ENCODE measurements at regions not wholly inside any gene's neighbourhood (a gene's known extent, or its start where the extent isn't known, plus 50 kb on each side); places are given as distances from the start of the nearest gene placed in this dataset.

GRCh38 chr14:100486025-100486828 is 101.0 kb downstream of the BEGAIN start:
- DNase-seq (ENCODE audit: extremely low spot score): peak; percentile 76
- POLR2A ChIA-PET: no interaction called here
- no peak for TF ChIP-seq HDGF (IDR thresholded peaks at IDR 0.05; ENCODE audit: borderline replicate concordance)
- TF ChIP-seq SUZ12 (IDR thresholded peaks at IDR 0.05): no peak
- no peak for TF ChIP-seq ARNT (IDR thresholded peaks at IDR 0.05)
- TF ChIP-seq CTBP1 (IDR thresholded peaks at IDR 0.05; ENCODE audit: borderline replicate concordance): no peak
- TF ChIP-seq FOXA1 (IDR thresholded peaks at IDR 0.05): no peak
- no peak for TF ChIP-seq ZNF384 (IDR thresholded peaks at IDR 0.05)
- TF ChIP-seq PKNOX1 (IDR thresholded peaks at IDR 0.05): no peak
- TF ChIP-seq LEF1 (IDR thresholded peaks at IDR 0.05; ENCODE audit: borderline replicate concordance): no peak
- no peak for TF ChIP-seq FOXK2 (IDR thresholded peaks at IDR 0.05)
- TF ChIP-seq L3MBTL2 (conservative IDR thresholded peaks at IDR 0.05): no peak
- no peak for TF ChIP-seq SP1 (IDR thresholded peaks at IDR 0.05)
- CTCF ChIA-PET: no interaction called here

All from HEK293T (cell line).